ENCODE measurements at regions not wholly inside any gene's neighbourhood (a gene's known extent, or its start where the extent isn't known, plus 50 kb on each side); places are given as distances from the start of the nearest gene placed in this dataset.

DNA sequence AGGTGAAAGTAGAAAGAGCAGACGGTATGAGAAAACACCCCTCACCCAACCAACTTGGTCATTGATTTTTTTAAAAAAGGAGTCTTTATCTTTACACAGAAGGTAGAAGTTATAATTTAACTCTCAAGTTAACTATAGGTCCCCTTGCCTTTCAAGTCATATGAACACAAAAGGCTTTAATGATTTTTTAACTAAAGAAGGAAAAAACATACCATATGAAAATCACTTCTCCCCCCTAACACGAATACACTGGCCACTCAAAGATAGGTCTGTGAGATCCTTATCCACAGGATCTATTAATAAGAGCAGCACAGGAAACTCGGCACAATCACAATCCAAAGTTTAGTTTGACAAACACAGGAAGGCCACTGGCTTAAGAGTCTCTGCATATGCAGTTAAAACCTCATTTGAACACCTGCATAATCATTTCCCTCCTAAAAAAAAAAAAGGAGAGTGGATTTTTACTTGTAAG lies 138.0 kb downstream of the ENC1 start:
- FAIRE-seq (no peak), DNase-seq (ENCODE audit: insufficient read length, low spot score) (no peak)
- TF ChIP-seq TAF1 (IDR thresholded peaks at IDR 0.05; ENCODE audit: low read depth, low read length) (no peak), SPI1 (IDR thresholded peaks at IDR 0.05; ENCODE audit: low read depth, low read length) (no peak), POU2F2 (IDR thresholded peaks at IDR 0.05; ENCODE audit: low read depth, low read length) (no peak), POLR2AphosphoS5 (IDR thresholded peaks at IDR 0.05; ENCODE audit: low read depth, low read length) (no peak), POLR2A (IDR thresholded peaks at IDR 0.05; ENCODE audit: low read depth, low read length) (no peak), PAX5 (IDR thresholded peaks at IDR 0.05; ENCODE audit: insufficient read depth, low read length, severe bottlenecking) (no peak)

DNA sequence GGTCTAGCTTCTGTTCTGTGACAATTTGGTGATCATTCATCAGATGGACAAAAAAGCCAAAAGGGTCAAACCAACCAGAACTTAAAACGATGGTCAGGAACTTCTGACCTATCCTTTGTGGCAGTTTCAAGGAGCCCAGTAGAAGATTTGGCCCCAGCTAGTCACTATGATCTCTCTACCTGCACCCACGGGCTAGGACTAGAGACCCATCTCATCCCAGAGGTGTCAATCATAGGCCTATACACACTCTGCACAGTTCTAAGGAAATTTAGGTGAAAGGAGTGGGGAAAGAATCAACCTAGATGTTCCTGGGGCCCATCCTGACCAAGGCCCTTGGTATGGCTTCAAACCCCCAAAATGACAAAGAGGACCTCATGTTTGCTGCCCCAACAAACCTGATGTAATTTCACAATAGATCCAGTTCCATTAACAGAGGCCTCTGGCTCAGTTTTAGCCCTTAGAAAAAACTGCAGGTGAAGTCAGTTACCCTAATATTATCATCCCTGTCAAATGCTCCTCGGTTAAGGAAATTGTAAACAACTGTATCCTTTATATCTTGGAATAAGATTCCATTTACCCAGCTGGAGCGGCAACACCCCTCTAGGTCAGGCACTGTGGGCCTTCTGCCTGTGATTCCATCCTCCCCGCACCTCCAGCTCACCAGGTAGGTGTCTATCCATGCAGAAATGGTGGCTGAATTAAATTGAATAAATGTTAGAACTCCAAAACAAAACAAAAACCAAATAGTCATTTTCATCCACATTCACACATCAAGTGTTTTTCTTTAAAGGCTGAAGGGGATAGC lies 138.7 kb downstream of the ENC1 start:
- TF ChIP-seq POLR2AphosphoS5 (IDR thresholded peaks at IDR 0.05; ENCODE audit: low read depth, low read length) (no peak), POU2F2 (IDR thresholded peaks at IDR 0.05; ENCODE audit: low read depth, low read length) (no peak), POLR2A (IDR thresholded peaks at IDR 0.05; ENCODE audit: low read depth, low read length) (no peak)
- no peak for DNase-seq (ENCODE audit: insufficient read length, low spot score)
- FAIRE-seq = no peak

DNA sequence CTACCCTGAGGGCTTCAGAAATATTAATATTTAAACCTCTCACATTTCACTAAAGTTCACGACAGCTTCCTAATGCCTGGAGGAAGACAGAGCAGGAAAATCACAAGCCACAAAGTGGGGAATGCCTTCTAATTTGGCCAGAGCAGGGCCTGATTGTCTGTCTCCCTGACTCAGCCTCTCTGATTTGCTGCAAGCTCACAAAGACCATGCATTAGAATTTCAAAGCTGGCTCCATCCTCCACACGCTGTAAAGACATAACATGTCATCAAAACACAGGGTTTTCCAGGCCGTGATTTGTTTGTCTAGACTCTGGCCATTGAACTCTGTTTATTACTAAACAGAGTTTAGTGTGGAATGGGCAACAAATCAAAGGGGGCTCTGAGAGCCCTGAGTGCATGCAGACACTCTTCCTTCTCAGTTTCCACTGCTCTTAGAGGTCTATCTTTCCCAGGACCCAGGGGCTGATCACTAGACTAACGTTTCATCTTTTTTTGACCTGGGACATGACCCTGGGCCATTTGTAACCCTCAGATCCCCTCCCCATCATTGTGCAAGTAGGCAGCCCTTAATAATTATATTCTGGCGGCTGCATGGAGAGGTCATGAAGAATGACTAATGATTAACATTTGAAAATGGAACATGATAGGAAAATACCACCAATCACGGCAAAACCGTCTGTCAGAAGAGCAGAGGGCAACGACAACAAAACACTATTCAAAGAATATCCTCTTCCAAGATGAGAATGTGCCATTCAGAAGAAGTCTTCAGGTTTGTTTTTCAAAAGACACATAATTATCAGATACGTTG lies 140.2 kb downstream of the ENC1 start:
- no peak for TF ChIP-seq SPI1 (IDR thresholded peaks at IDR 0.05; ENCODE audit: low read depth, low read length)
- no peak for FAIRE-seq
- no peak for DNase-seq (ENCODE audit: insufficient read length, low spot score)

DNA sequence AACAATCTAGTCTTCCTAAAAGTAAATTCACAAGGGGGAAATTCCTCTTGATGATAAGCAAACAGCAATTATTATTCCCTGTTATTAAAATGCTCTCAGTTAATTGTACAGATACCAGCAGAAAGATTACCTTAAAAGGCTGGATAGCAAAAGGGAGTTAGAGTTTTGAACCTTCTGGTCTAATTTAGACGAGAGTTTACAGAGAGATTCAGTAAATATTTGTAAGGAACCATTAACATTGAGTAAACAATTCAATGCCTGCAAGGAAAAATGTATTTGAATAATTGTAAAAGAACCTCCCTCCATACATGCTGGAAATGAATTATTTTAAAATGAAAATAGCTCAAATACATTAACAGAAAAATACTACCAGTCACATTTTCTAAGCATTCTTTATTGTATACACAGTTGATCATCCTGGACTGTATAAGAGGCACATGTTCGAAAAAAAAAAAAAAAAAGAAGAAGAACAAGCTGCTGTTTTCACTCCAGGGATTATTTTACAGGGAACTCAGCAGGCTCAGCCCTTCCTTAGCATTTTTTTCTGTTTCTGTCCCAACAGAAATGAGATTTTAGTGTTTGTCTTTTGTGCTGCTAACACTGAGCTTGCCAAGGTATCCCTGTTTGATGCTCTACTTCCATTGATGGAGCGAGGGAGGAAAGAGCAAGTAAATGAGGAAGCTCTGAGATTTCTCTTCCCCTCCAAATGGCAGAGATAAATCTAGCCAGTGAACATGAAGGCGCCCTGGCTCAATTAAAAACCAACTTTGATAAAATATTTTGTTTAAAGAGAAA lies 141.1 kb downstream of the ENC1 start:
- DNase-seq (ENCODE audit: insufficient read length, low spot score) = no peak
- TF ChIP-seq SPI1 (IDR thresholded peaks at IDR 0.05; ENCODE audit: low read depth, low read length) = no peak
- no peak for TF ChIP-seq TAF1 (IDR thresholded peaks at IDR 0.05; ENCODE audit: low read depth, low read length)
- FAIRE-seq = no peak

DNA sequence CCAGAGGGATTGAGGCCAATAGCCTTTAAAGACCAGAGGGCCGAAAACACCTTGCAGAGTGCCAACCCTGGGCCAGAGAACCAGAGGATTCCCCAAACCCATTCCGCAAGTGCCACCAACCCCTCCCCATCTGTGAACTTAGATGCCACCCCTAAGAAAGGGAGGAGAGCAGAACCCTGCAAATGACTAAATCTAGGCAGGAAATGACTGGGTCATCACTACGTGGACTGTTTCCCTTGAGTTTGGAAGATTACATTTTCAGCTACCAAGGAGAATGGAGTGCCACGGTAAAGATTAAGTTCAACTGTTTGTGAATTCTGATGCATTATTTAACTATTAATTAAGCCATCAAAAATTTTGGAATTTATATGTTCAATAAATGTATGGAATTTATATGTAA lies 142.8 kb downstream of the ENC1 start:
- no peak for FAIRE-seq
- DNase-seq (ENCODE audit: insufficient read length, low spot score) = no peak
- no peak for TF ChIP-seq POLR2A (IDR thresholded peaks at IDR 0.05; ENCODE audit: low read depth, low read length)
- no peak for TF ChIP-seq PAX5 (IDR thresholded peaks at IDR 0.05; ENCODE audit: insufficient read depth, low read length, severe bottlenecking)
- TF ChIP-seq SPI1 (IDR thresholded peaks at IDR 0.05; ENCODE audit: low read depth, low read length) = no peak
- TF ChIP-seq POLR2AphosphoS5 (IDR thresholded peaks at IDR 0.05; ENCODE audit: low read depth, low read length) = no peak
- TF ChIP-seq POU2F2 (IDR thresholded peaks at IDR 0.05; ENCODE audit: low read depth, low read length) = no peak
- TF ChIP-seq TAF1 (IDR thresholded peaks at IDR 0.05; ENCODE audit: low read depth, low read length) = no peak

DNA sequence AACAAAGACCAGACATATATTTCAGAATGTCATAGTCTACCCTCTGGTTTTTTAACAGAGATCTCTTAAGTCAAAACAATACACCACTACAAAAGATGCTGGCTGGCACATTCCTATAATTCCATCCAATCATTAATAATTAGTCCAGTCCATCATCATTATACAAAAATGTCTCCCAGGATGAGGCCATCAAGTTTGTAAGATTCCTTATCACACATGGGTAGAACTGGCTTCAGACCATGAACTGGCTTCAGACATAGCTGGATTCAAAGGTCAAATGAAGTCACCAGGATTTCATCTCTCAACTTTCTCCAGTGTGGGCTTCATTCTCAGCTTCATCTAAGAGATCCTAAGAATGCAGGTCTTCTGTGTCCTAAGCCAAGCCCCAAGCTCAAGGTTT lies 147.1 kb downstream of the ENC1 start:
- TF ChIP-seq TAF1 (IDR thresholded peaks at IDR 0.05; ENCODE audit: low read depth, low read length) (no peak), POLR2AphosphoS5 (IDR thresholded peaks at IDR 0.05; ENCODE audit: low read depth, low read length) (no peak), SPI1 (IDR thresholded peaks at IDR 0.05; ENCODE audit: low read depth, low read length) (no peak), PAX5 (IDR thresholded peaks at IDR 0.05; ENCODE audit: insufficient read depth, low read length, severe bottlenecking) (no peak), POU2F2 (IDR thresholded peaks at IDR 0.05; ENCODE audit: low read depth, low read length) (no peak), POLR2A (IDR thresholded peaks at IDR 0.05; ENCODE audit: low read depth, low read length) (no peak)
- FAIRE-seq (no peak), DNase-seq (ENCODE audit: insufficient read length, low spot score) (no peak)

DNA sequence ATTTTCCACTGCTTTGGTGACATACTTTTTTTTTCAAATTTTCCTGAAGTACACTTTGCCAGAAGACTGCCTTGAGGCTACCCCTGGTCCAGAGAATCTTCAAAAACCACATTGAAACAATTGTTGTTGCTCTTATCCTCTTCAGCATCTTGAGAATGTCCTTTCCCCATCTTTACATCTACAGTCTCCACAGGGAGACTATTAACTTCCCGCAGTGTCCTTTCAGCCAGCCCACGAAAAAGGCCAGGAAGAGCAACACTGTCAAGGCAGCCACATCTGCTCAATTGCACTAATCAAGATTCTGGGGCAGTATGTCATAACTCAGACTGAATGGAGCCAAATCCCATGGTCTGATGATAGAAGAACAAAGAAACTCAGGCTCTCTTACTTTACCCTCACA lies 148.3 kb downstream of the ENC1 start:
- FAIRE-seq = peak; percentile 59
- no peak for TF ChIP-seq POU2F2 (IDR thresholded peaks at IDR 0.05; ENCODE audit: low read depth, low read length)
- TF ChIP-seq POLR2AphosphoS5 (IDR thresholded peaks at IDR 0.05; ENCODE audit: low read depth, low read length) = no peak
- TF ChIP-seq POLR2A (IDR thresholded peaks at IDR 0.05; ENCODE audit: low read depth, low read length) = no peak
- no peak for TF ChIP-seq TAF1 (IDR thresholded peaks at IDR 0.05; ENCODE audit: low read depth, low read length)
- TF ChIP-seq SPI1 (IDR thresholded peaks at IDR 0.05; ENCODE audit: low read depth, low read length) = no peak
- no peak for TF ChIP-seq PAX5 (IDR thresholded peaks at IDR 0.05; ENCODE audit: insufficient read depth, low read length, severe bottlenecking)

DNA sequence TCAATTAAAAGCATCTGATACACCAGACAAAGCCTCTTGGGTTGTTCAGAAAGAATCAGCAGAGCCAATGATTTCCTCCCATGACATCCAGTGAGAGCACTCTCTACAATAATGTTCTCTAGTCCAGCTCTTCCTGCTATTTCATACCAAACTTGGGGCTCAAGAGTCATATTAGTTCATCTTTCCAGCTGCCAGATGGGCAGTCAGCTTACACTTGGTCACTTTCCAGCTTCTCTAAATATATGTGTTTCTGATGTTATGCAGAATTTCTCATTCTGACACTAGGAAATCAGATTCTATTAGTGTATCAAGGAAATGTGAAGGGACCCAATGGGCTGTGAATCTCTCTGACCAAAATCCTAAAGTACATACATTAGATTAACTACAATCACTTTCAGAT lies 148.9 kb downstream of the ENC1 start:
- TF ChIP-seq POU2F2 (IDR thresholded peaks at IDR 0.05; ENCODE audit: low read depth, low read length) (no peak), POLR2A (IDR thresholded peaks at IDR 0.05; ENCODE audit: low read depth, low read length) (no peak)
- no peak for DNase-seq (ENCODE audit: insufficient read length, low spot score)
- FAIRE-seq = no peak

More for the DNA sequence above, 148.3 kb downstream of the ENC1 start:
- DNase-seq (ENCODE audit: insufficient read length, low spot score) = no peak

DNA sequence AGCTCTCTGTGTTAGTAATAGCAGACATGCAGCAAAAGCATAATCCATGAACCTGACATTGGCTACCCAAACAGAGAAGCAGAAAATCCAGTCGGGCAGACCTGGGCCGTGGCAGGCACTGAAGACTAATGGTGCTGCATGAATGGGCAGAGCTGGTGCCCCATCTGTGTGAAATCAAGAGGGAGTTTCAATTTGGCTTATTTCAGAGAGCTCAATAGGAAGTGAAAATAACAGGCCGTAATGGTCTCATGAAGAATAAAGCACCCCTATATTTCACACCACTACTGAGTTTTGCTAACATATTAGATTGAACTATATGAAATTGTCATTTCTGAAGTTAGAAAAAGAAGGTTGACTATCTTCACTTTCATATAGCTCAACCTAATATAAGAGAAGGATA lies 149.7 kb downstream of the ENC1 start:
- TF ChIP-seq TAF1 (IDR thresholded peaks at IDR 0.05; ENCODE audit: low read depth, low read length) = peak; percentile 63
- TF ChIP-seq POLR2A (IDR thresholded peaks at IDR 0.05; ENCODE audit: low read depth, low read length) = no peak
- peak; percentile 53 for TF ChIP-seq PAX5 (IDR thresholded peaks at IDR 0.05; ENCODE audit: insufficient read depth, low read length, severe bottlenecking)
- no peak for TF ChIP-seq POLR2AphosphoS5 (IDR thresholded peaks at IDR 0.05; ENCODE audit: low read depth, low read length)
- TF ChIP-seq SPI1 (IDR thresholded peaks at IDR 0.05; ENCODE audit: low read depth, low read length) = peak; percentile 89
- TF ChIP-seq POU2F2 (IDR thresholded peaks at IDR 0.05; ENCODE audit: low read depth, low read length) = no peak; the same call in 1 of the 2 replicates
- FAIRE-seq (peak; percentile 92), DNase-seq (ENCODE audit: insufficient read length, low spot score) (peak; percentile 13)

Measured in GM12891 (cell line).